NB4 (cell line): ENCODE measurements at regions not wholly inside any gene's neighbourhood (a gene's known extent, or its start where the extent isn't known, plus 50 kb on each side); places are given as distances from the start of the nearest gene placed in this dataset.

Source experiments
- DNase-seq: peaks from one replicate; pipeline ENCODE4 v3.0.0; 2010; ENCODE audit warnings: low read depth
- H3K4me3 ChIP-seq: one replicate; pipeline ENCODE4 v1.5.1; 2011; ENCODE audit warnings: mild to moderate bottlenecking, low read depth, low read length, moderate library complexity
- MYC ChIP-seq: IDR thresholded peaks from 2 replicates; pipeline ENCODE4 v1.6.1; 2011; ENCODE audit warnings: low read depth, low read length
- POLR2A ChIP-seq: IDR thresholded peaks from 2 replicates; pipeline ENCODE4 v1.6.1; 2011; ENCODE audit warnings: mild to moderate bottlenecking; ENCODE audit not compliant: insufficient read length; ENCODE audit errors: extremely low read depth
- TF ChIP-seq, protein P1 (sequence below): IDR thresholded peaks from one replicate; pipeline ENCODE4 v1.5.1; 2012; ENCODE audit warnings: low read depth, low read length
- TF ChIP-seq, protein P2 (sequence below): IDR thresholded peaks from 2 replicates; pipeline ENCODE4 v1.6.1; 2011; ENCODE audit warnings: low read depth, low read length

- no peak for DNase-seq
- TF ChIP-seq, protein P1, sequence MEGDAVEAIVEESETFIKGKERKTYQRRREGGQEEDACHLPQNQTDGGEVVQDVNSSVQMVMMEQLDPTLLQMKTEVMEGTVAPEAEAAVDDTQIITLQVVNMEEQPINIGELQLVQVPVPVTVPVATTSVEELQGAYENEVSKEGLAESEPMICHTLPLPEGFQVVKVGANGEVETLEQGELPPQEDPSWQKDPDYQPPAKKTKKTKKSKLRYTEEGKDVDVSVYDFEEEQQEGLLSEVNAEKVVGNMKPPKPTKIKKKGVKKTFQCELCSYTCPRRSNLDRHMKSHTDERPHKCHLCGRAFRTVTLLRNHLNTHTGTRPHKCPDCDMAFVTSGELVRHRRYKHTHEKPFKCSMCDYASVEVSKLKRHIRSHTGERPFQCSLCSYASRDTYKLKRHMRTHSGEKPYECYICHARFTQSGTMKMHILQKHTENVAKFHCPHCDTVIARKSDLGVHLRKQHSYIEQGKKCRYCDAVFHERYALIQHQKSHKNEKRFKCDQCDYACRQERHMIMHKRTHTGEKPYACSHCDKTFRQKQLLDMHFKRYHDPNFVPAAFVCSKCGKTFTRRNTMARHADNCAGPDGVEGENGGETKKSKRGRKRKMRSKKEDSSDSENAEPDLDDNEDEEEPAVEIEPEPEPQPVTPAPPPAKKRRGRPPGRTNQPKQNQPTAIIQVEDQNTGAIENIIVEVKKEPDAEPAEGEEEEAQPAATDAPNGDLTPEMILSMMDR: no peak
- no peak for TF ChIP-seq POLR2A
- TF ChIP-seq MYC: no peak
- TF ChIP-seq, protein P2, sequence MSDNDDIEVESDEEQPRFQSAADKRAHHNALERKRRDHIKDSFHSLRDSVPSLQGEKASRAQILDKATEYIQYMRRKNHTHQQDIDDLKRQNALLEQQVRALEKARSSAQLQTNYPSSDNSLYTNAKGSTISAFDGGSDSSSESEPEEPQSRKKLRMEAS: no peak
- no peak overlapping the region for H3K4me3 ChIP-seq
These were observed 101.8 kb upstream of the DDX18 start for GRCh38 chr2:117712684-117713083.

DNA sequence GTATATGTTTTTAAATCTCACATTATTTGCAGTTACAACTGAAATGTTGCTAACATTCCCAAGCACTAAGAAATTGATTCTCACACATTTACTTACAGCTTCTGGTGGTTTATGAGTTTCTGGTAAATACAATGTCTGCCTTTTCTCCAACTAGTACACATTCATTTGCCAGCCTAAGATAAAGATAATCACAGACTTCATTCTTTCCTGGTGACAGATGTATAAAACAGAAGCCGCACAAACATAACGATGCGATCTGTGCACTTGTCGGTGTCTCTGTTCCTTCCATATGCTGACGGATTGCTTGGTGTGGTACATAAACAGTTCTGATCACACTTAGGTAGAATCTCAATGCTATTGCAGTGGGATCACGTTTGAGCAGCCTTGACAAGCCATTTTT, 100.4 kb upstream of the DDX18 start:
- no peak for DNase-seq
- TF ChIP-seq POLR2A: no peak
- TF ChIP-seq, protein P2: no peak
- TF ChIP-seq, protein P1: no peak
- no peak overlapping the region for H3K4me3 ChIP-seq

DNA sequence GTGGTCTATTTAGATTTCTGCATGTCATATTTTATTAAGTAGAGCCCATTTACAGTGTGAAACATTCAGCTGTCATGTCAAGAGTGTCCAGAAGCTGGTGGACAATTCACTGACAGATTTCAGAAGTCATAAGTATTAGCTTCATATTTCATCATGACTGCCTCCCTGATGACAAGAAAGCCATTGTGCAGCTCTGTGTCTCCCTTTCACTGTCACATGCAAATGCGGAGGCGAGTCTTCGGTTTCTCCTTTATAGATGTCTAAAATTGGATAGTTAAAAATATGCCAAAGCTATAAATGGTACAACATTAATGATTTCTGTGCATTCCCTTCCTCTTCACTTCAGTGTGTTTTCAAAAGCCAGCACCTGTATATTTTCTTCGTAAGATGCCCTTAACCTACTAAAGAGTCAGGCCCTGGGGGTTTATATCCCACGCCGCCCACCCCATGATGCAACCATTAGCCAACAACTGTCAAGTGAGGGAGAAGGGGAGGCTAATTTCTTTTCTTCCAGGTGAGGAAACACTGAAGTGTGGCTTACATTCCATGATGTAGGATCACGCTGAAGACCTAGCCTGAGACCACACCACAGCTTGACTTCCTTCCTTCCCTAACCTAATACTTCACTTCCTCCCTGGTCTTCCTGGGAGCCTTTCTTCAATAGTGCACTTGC, 99.6 kb upstream of the DDX18 start:
- TF ChIP-seq, protein P1: no peak
- no peak for TF ChIP-seq POLR2A
- TF ChIP-seq, protein P2: no peak
- TF ChIP-seq MYC: no peak
- no peak overlapping the region for H3K4me3 ChIP-seq
- DNase-seq: no peak

GRCh38 chr2:117716505-117716904, 98.0 kb upstream of the DDX18 start:
- no peak for DNase-seq
- H3K4me3 ChIP-seq: no peak overlapping the region
- no peak for TF ChIP-seq MYC
- no peak for TF ChIP-seq POLR2A
- TF ChIP-seq, protein P2: no peak
- TF ChIP-seq, protein P1: no peak

DNA sequence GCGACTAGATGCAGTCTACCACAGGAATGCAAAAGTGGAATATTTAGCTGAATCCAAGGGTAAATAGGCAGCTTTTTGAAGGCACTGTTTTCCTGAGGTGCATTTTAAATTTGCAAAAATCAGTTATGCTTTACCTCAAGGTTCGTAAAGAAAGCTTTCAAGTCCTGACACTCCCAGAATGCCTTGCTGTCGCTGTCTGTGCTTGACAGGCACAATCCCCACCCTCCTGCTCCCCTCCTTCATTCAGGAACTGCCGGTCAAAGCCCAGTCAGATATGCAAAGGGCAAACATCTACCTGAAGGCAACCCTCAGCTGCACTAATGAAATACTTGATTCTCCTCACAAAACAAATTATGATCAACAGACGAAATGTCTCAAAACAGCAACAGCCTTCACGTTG, 97.4 kb upstream of the DDX18 start:
- no peak for DNase-seq
- TF ChIP-seq POLR2A (no peak), MYC (no peak)
- TF ChIP-seq, protein P1: no peak
- TF ChIP-seq, protein P2: no peak
- no peak overlapping the region for H3K4me3 ChIP-seq

DNA sequence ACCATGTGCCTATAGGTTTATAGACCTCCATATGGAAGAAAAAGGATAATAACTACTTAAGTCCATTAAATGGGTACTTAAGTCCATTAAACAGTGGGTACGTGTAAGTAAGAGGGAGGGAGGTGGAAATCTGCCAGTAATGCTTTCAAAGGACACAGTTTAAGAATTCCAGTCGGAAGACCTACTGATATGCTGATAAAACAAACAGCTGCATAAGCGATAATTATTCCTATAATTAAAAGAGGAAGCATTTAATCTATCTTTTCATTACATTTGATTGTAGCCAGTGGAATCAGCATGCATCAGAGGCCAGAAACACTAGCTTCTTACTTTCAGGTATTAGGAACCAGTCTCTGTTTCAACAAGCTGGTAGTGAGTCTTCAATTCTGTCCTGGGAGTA, 96.4 kb upstream of the DDX18 start:
- DNase-seq: no peak
- no peak overlapping the region for H3K4me3 ChIP-seq
- TF ChIP-seq, protein P1: no peak
- TF ChIP-seq, protein P2: no peak
- TF ChIP-seq MYC (no peak), POLR2A (no peak)
